NCI-H460 (cell line): ENCODE measurements at regions not wholly inside any gene's neighbourhood (a gene's known extent, or its start where the extent isn't known, plus 50 kb on each side); places are given as distances from the start of the nearest gene placed in this dataset.

Experiments used
- DNase-seq: peaks from one replicate; pipeline ENCODE4 v3.0.0-alpha.2; 2016; ENCODE audit warnings: low read depth; ENCODE audit errors: extremely low read depth

GRCh38 chr5:68161156-68161555, 54.4 kb upstream of the PIK3R1 start:
- DNase-seq, result no peak

- DNase-seq, result no peak
Measured at GRCh38 chr5:68159224-68159951, 56.2 kb upstream of the PIK3R1 start.

- no peak for DNase-seq
Measured at GRCh38 chr5:68155940-68156339, 59.6 kb upstream of the PIK3R1 start.

GRCh38 chr5:68154119-68154857, 61.3 kb upstream of the PIK3R1 start:
- no peak for DNase-seq

- DNase-seq, result no peak
Measured at GRCh38 chr5:68151812-68152211, 63.7 kb upstream of the PIK3R1 start.

- no peak for DNase-seq
Measured at GRCh38 chr5:68149189-68149588, 66.4 kb upstream of the PIK3R1 start.

GRCh38 chr5:68148096-68148495, 67.5 kb upstream of the PIK3R1 start:
- DNase-seq, result no peak

- no peak for DNase-seq
Measured at GRCh38 chr5:68147659-68148058, 67.9 kb upstream of the PIK3R1 start.

GRCh38 chr5:68141494-68141893, 74.1 kb upstream of the PIK3R1 start:
- no peak for DNase-seq

- DNase-seq, result no peak
Measured at GRCh38 chr5:68140763-68141162, 74.8 kb upstream of the PIK3R1 start.

- DNase-seq, result no peak
Measured at GRCh38 chr5:68139611-68140441, 75.7 kb upstream of the PIK3R1 start.

GRCh38 chr5:68137511-68138140, 77.9 kb upstream of the PIK3R1 start:
- no peak for DNase-seq

GRCh38 chr5:68134669-68135313, 80.8 kb upstream of the PIK3R1 start:
- no peak for DNase-seq

GRCh38 chr5:68134033-68134668, 81.4 kb upstream of the PIK3R1 start:
- DNase-seq, result peak; percentile 3

- no peak for DNase-seq
Measured at GRCh38 chr5:68130253-68130652, 85.3 kb upstream of the PIK3R1 start.

- DNase-seq, result no peak
Measured at GRCh38 chr5:68129364-68129763, 86.2 kb upstream of the PIK3R1 start.

- no peak for DNase-seq
Measured at GRCh38 chr5:68126886-68127285, 88.7 kb upstream of the PIK3R1 start.

- no peak for DNase-seq
Measured at GRCh38 chr5:68122439-68123328, 92.9 kb upstream of the PIK3R1 start.

- DNase-seq, result no peak
Measured at GRCh38 chr5:68116868-68117411, 98.6 kb upstream of the PIK3R1 start.
